ENCODE measurements at regions not wholly inside any gene's neighbourhood (a gene's known extent, or its start where the extent isn't known, plus 50 kb on each side); places are given as distances from the start of the nearest gene placed in this dataset.

DNA sequence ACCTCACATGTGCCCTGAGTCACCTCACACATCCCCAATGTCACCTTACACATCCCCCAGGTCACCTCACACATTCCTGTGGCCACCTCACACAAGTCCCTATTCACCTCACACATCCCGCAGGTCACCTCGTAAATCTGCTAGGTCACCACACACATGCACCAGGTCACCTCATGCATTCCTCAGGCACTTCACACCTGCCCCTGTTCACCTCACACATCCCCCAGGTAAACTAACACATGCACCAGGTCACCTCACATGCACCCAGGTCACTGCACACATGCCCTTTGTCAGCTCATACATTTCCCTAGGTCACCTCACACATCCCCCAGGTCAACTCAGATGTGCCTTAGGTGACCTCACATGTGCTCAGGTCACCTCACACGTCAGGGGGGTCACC lies 639.8 kb downstream of the TMEM121 start (continued):
- no peak for TF ChIP-seq EZH2phosphoT487 (IDR thresholded peaks at IDR 0.05; ENCODE audit: unreplicated experiment)
- no peak for TF ChIP-seq ZNF114 (CRISPR knock-in tag; IDR thresholded peaks at IDR 0.05)
- no peak for TF ChIP-seq POLR2AphosphoS5 (IDR thresholded peaks at IDR 0.05; ENCODE audit: low read depth)
- no peak for TF ChIP-seq NANOG (IDR thresholded peaks at IDR 0.05; ENCODE audit: borderline replicate concordance)
- no peak for TF ChIP-seq STAT1 (IDR thresholded peaks at IDR 0.05; ENCODE audit: unreplicated experiment)
- TF ChIP-seq EZH2 (IDR thresholded peaks at IDR 0.05; ENCODE audit: low read depth, unreplicated experiment), result no peak
- no peak for TF ChIP-seq ZNF331 (CRISPR knock-in tag; IDR thresholded peaks at IDR 0.05; ENCODE audit: low read depth)
- TF ChIP-seq, protein P1, sequence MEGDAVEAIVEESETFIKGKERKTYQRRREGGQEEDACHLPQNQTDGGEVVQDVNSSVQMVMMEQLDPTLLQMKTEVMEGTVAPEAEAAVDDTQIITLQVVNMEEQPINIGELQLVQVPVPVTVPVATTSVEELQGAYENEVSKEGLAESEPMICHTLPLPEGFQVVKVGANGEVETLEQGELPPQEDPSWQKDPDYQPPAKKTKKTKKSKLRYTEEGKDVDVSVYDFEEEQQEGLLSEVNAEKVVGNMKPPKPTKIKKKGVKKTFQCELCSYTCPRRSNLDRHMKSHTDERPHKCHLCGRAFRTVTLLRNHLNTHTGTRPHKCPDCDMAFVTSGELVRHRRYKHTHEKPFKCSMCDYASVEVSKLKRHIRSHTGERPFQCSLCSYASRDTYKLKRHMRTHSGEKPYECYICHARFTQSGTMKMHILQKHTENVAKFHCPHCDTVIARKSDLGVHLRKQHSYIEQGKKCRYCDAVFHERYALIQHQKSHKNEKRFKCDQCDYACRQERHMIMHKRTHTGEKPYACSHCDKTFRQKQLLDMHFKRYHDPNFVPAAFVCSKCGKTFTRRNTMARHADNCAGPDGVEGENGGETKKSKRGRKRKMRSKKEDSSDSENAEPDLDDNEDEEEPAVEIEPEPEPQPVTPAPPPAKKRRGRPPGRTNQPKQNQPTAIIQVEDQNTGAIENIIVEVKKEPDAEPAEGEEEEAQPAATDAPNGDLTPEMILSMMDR (conservative IDR thresholded peaks at IDR 0.05; ENCODE audit: low read depth in 2 of 2), result no peak
- no peak for TF ChIP-seq JUNB (IDR thresholded peaks at IDR 0.05; ENCODE audit: unreplicated experiment)
- TF ChIP-seq, protein P2, sequence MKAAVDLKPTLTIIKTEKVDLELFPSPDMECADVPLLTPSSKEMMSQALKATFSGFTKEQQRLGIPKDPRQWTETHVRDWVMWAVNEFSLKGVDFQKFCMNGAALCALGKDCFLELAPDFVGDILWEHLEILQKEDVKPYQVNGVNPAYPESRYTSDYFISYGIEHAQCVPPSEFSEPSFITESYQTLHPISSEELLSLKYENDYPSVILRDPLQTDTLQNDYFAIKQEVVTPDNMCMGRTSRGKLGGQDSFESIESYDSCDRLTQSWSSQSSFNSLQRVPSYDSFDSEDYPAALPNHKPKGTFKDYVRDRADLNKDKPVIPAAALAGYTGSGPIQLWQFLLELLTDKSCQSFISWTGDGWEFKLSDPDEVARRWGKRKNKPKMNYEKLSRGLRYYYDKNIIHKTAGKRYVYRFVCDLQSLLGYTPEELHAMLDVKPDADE (IDR thresholded peaks at IDR 0.05), result no peak
- TF ChIP-seq REST (IDR thresholded peaks at IDR 0.05; ENCODE audit: unreplicated experiment), result no peak
- TF ChIP-seq CREB1 (CRISPR knock-in tag; IDR thresholded peaks at IDR 0.05; ENCODE audit: low read depth), result no peak

DNA sequence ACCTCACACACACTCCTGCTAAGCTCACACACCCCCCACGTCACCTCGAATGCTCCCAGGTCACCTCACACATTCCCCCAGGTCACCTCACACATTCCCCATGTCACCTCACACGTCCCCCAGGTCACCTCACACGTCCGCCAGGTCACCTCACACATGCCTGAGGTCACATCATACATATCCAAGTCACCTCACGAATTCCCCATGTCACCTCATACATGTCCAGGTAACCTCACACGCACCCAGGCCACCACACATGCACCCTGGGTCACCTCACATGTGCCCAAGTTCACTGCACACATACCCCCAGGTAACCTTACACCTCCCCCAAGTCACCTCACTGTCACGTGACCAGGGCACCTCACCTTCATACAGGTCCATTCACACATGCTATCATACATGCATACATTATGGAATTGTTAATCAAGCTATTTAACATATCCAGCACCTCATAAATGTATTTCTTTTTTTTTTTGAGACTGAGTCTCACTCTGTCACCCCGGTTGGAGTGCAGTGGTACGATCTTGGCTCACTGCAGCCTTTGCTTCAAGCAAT lies 640.3 kb downstream of the TMEM121 start:
- no peak for TF ChIP-seq REST (IDR thresholded peaks at IDR 0.05; ENCODE audit: unreplicated experiment)
- no peak for TF ChIP-seq ZNF114 (CRISPR knock-in tag; IDR thresholded peaks at IDR 0.05)
- no peak for TF ChIP-seq ZNF331 (CRISPR knock-in tag; IDR thresholded peaks at IDR 0.05; ENCODE audit: low read depth)
- TF ChIP-seq STAT1 (IDR thresholded peaks at IDR 0.05; ENCODE audit: unreplicated experiment), result no peak
- TF ChIP-seq EZH2 (IDR thresholded peaks at IDR 0.05; ENCODE audit: low read depth, unreplicated experiment), result no peak
- TF ChIP-seq CREB1 (CRISPR knock-in tag; IDR thresholded peaks at IDR 0.05; ENCODE audit: low read depth), result no peak
- no peak overlapping the region for H2AFZ ChIP-seq
- Mint-ChIP-seq H3K36me3 (ENCODE audit: low read depth) (peaks cover 46% of the 10 kb centered on the region), H3K27me3 (ENCODE audit: insufficient read depth, low read depth, poor library complexity) (peaks cover 9% of the 10 kb centered on the region), H3K27ac (no peak overlapping the region), H3K4me3 (no peak overlapping the region), H3K9me3 (peaks cover 96% of the 10 kb centered on the region), H3K4me1 (no peaks in the 10 kb centered on the region)
- DNase-seq (ENCODE audit: low spot score) (no peak), ATAC-seq (no peak)
- H3K9me2 ChIP-seq (ENCODE audit: insufficient read depth), result no peaks in the 10 kb centered on the region
- no peak overlapping the region for H3K4me2 ChIP-seq
- no peaks in the 10 kb centered on the region; the same call in 1 of the 2 replicates for H3K36me3 ChIP-seq (ENCODE audit: insufficient read depth)
- no peaks in the 10 kb centered on the region for H3F3A ChIP-seq (replicated peaks; ENCODE audit: low read depth)
- no peaks in the 10 kb centered on the region for H4K20me1 ChIP-seq (replicated peaks; ENCODE audit: insufficient read depth)
- H3K27ac ChIP-seq (ENCODE audit: low read depth), result no peak overlapping the region
- H3K79me2 ChIP-seq (replicated peaks; ENCODE audit: insufficient read depth), result no peaks in the 10 kb centered on the region
- H3K4me1 ChIP-seq (ENCODE audit: insufficient read depth), result no peaks in the 10 kb centered on the region
- no peak overlapping the region for H3K4me3 ChIP-seq
- H3K27me3 ChIP-seq (ENCODE audit: insufficient read depth), result no peaks in the 10 kb centered on the region
